Tongue (tissue), 1 donor: ENCODE measurements at regions not wholly inside any gene's neighbourhood (a gene's known extent, or its start where the extent isn't known, plus 50 kb on each side); places are given as distances from the start of the nearest gene placed in this dataset.
"Not testable (repeated sequence)": the region's sequence is repeated elsewhere in the genome, so short reads cannot be mapped to it uniquely, and the experiment has no call there.

Experiments
- DNase-seq: peaks from one replicate; pipeline ENCODE4 v3.0.0-alpha.2; 2015

DNA sequence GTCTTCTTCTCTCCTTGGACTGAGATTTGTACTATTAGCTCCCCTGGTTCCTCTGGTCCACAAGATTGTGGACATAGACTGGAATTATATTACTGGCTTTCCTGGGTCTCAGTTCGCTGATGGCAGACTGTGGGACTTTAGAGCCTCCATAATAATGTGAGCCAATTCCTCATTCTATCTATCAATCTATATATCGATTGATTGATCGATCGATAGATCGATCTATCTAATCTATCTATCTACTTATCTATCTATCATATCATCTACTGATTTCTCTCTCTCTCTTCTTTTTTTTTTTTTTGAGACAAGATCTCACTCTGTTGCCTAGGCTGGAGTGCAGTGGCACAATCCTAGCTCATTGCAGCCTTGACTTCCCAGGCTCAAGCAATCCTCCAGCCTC lies 51.5 kb upstream of the DDR1 start:
- no peak for DNase-seq

GRCh38 chr6:30830438-30830837 lies 53.9 kb upstream of the DDR1 start:
- no peak for DNase-seq

DNA sequence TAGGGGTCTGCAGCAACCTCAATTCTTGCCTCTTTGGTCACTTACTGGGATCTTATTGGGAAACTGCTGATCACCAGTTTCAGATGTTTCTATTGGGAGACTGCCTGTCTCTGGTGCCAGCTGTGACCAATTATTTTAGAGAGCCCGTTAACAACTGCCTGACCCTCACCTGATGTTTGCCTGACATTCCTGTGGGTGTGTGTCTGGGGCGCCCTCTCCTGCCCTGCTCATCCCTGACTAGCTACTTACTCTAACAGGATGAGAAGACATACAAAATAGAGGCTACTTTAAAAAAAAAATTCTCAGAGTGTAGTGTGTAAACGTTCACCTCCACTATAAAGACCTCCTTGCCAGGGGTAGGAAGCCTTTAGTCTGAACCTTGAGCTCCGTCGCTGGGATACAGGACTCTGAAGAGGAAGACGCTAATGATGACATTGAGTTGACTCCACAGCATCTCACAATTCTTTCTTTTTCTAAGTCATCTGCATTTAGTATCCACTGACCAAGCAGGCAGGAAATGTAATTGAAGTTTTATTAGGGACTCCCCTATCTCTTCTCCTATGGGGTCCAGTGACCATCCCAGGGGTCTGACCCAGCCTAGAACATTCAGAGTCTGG lies 54.6 kb upstream of the DDR1 start:
- no peak for DNase-seq

GRCh38 chr6:30829033-30829432 lies 55.3 kb upstream of the DDR1 start:
- no peak for DNase-seq

- DNase-seq, result peak; percentile 93
Measured at GRCh38 chr6:30828027-30828962, 56.0 kb upstream of the DDR1 start.

- no peak for DNase-seq
Measured at GRCh38 chr6:30826961-30827342, 57.4 kb upstream of the DDR1 start.

DNA sequence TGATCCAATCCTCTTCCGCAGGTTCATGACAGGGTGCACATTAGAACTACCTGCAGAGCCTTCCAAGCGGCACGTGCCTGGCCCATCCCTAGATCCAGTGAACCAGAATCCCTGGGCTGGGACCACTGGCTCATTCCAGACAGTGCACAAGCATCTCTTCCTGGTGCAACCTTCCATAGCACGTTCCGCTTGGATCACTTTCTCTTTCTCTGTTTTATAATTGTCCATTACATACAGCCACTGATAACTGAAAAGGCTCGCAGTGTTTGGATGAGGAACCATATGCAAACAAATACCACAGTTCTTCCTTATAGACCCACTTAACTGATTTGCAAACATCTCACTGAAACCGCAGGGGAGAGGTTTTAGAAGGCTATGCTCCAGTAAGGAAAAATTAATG lies 59.6 kb upstream of the DDR1 start:
- DNase-seq, result no peak

GRCh38 chr6:30823534-30823865 lies 60.8 kb upstream of the DDR1 start:
- DNase-seq, result no peak

GRCh38 chr6:30821862-30822784 lies 62.2 kb upstream of the DDR1 start:
- DNase-seq, result peak; percentile 37

DNA sequence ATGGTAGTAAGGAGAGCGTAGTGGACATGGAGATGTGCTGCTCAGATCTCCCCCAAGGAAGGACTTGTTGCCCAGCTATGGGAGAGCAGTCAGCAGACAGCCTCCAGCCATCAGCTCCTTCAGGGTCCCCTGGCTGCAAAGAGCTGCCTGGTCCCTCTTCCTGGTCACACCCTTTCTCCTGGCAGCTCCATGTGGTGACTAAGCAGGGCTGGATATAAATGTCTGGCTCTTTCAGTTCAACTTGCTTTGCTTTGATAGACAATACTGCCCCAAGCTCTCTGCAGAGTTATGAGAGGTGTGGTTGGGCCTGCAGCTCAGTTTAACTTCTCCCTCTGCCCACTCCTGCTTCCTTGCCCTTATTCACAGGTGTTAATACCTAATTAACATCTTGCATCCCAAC lies 64.1 kb upstream of the DDR1 start:
- DNase-seq, result peak; percentile 44

- no peak for DNase-seq
Measured at GRCh38 chr6:30819297-30819917, 64.9 kb upstream of the DDR1 start.

DNA sequence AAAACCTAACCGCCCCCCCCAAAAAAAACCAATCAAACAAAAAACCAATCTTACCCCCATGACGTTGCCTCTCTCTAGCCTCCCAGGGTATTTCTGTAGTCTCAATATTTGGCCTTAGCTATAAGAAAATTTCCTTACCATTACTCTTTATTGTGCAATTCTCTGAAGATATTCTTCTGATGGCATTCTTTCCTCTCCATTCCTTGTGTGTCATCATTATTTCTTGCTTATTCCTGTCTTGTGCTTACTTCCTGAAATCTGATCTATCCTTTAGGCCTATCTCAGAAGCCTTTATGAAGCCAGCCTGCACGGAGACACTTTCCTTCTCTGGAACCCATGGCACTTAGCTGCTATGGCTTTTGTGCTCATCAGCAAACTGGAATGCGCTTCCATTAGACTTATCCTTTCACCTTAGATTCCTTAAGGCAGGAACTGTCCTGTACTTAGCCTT lies 65.9 kb upstream of the DDR1 start:
- DNase-seq, result no peak

DNA sequence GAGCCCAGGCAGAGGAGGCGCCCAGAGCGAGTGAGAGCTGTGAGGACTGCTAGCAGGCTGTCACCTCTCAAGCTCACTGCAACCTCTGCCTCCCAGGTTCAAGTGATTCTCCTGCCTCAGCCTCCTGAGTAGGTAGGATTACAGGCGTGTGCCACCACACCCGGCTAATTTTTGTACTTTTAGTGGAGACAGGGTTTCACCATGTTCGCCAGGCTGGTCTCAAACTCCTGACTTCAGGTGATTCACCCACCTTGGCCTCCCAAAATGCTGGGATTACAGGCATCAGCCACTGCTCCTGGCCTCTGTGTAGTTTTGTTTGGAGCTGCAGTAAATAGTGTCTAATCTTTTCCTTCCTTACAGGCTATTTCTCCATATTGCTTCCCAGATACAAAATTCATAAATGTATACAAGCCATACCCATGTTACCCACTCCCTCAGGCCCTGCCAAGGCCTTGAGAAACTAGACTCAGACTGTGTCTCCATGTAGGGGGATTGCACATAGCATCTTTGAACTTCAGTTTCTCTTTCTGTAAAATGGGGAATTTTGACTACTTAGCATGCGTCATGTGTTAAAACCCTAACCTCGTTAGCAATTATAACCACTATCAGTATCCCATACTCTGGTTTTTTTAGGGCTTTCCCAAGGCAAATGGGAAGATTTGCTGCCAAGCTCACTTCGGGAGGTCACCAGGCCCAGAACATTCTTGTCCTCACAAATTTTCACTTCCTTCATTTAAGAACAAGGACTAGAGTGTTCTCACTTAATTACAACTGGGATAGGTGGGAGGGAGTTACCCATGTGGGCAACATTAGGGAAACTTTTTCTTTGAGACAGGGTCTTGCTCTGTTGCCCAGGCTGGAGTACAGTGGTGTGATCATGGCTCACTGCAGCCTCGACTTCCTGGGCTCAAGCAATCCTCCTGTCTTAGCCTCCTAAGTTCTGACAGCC lies 67.3 kb upstream of the DDR1 start:
- DNase-seq, result no peak

DNA sequence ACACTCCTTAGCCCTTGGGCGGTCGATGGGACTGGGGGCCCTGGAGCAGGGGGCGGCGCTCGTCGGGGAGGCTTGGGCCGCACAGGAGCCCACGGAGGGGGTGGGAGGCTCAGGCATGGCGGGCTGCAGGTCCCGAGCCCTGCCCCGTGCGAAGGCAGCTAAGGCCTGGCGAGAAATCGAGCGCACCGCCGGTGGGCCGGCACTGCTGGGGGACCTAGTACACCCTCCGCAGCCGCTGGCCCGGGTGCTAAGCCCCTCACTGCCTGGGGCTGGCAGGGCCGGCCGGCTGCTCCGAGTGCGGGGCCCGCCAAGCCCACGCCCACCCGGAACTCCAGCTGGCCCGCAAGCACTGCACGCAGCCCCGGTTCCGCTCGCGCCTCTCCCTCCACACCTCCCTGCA lies 68.0 kb upstream of the DDR1 start:
- not testable (repeated sequence) for DNase-seq

GRCh38 chr6:30815041-30815742 lies 69.1 kb upstream of the DDR1 start:
- not testable (repeated sequence) for DNase-seq

GRCh38 chr6:30814146-30815040 lies 69.9 kb upstream of the DDR1 start:
- DNase-seq, result no peak

DNA sequence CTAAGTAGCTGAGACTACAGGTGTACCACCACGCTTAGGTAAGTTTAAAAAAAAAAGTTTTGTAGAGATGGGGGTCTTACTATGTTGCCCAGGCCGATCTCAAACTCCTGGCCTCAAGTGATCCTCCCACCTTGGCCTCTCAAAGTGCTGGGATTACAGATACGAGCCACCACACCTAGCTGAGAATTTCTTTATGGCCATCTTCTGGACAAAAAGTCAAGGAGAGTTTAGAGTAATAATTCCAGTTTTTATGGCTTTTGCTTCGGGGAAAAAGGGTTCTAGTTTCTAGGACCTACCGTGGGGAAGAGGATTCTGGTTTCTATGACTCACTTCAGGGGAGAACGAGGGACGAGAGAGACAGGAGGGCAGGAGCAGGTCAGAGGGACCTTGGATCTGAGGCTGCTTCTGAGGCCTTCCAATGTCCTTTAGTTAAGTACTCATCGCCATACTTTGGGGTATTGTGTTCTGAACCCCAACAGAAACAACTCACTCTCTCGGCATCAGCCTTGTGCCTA lies 69.3 kb upstream of the IER3 start:
- no peak for DNase-seq

- peak; percentile 40 for DNase-seq
Measured at GRCh38 chr6:30810813-30811339, 66.5 kb upstream of the IER3 start.

DNA sequence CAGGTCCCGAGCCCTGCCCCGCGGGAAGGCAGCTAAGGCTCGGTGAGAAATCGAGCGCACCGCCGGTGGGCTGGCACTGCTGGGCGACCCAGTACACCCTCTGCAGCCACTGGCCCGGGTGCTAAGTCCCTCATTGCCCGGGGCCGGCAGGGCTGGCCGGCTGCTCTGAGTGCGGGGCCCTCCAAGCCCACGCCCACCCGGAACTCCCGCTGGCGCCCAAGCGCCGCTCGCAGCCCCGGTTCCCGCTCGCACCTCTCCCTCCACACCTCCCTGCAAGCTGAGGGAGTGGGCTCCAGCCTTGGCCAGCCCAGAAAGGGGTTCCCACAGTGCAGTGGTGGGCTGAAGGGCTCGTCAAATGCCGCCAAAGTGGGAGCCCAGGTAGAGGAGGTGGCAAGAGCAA lies 63.2 kb upstream of the IER3 start:
- DNase-seq, result not testable (repeated sequence)
